GM21737 (cell line): ENCODE measurements at regions not wholly inside any gene's neighbourhood (a gene's known extent, or its start where the extent isn't known, plus 50 kb on each side); places are given as distances from the start of the nearest gene placed in this dataset.
"Not testable (repeated sequence)": the region's sequence is repeated elsewhere in the genome, so short reads cannot be mapped to it uniquely, and the experiment has no call there.

Source experiments
- ATAC-seq: cut with Tn5 transposase; IDR thresholded peaks from one replicate; pipeline ENCODE4 v1.9.1; 2021; ENCODE audit warnings: mild to moderate bottlenecking, moderate library complexity; ENCODE audit not compliant: unreplicated experiment

DNA sequence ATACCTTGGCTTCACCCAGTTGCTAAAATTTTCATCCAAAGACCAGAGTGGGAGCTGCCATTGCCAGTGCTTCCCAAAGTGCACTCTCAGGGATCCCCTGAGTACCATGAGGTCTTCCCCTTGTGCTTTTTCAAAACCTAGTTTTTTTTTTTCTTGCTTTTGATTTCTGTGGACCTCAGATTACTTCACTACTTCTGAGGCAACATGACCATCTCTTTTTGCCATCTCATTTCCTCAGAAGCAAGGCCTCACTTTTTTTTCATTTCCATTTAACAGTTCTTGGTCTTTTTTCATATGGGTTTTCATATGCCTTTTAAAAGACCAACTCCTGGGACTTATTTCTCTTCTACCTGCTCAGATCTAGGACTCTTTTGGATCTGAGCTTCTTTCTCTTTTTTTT, 64.1 kb upstream of the MMS22L start:
- ATAC-seq = no peak

DNA sequence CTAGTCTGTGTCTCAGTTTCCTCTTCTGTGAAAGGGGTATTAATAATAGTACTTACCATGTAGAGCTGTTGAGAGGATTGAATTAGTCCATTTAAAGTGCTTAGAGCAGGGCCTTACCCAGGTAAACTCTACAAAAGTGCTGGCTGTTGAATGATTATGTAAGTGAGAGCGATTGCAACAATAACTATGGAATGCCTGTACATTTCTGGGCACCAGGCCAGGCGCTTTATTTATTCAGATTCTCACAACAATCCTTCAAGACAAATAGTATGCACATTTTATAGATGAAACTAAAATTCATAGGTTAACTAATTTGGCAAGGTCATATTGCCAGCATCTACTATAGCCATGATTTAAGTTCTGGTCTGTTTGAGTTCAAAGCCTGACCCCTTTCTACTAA, 78.3 kb upstream of the MMS22L start:
- no peak for ATAC-seq

- ATAC-seq = no peak
Measured at GRCh38 chr6:97364327-97364726, 81.3 kb upstream of the MMS22L start.

DNA sequence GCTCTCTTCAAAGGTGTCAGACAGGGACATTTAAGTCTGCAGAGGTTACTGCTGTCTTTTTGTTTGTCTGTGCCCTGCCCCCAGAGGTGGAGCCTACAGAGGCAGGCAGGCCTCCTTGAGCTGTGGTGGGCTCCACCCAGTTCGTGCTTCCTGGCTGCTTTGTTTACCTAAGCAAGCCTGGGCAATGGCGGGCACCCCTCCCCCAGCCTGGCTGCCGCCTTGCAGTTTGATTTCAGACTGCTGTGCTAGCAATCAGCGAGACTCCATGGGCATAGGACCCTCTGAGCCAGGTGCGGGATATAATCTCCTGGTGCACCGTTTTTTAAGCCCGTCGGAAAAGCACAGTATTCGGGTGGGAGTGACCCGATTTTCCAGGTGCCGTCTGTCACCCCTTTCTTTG, 99.1 kb upstream of the MMS22L start:
- ATAC-seq = not testable (repeated sequence)

DNA sequence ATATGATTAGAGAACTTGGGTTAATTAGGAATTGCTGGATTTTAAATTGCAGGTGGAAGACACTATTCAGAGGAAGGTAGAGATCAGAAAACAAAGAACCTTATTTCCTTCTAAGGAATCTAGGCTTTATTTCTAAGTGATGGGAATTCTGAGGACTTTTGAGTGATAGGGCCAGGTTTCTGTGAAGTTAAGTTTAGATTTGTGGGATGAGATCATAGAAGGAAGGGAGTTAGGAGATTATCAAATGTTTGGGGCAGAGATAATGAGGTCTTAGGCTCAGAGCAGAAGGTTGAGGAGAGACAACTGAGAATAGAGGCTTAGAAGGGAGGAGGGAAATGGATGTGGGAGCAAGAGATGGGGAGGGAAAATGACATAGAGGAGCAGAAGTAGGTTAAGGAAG, 109.7 kb upstream of the MMS22L start:
- ATAC-seq = no peak

- ATAC-seq = no peak
Measured at GRCh38 chr6:97394160-97394748, 111.2 kb upstream of the MMS22L start.

GRCh38 chr6:97396880-97397279, 113.9 kb upstream of the MMS22L start:
- ATAC-seq = no peak

DNA sequence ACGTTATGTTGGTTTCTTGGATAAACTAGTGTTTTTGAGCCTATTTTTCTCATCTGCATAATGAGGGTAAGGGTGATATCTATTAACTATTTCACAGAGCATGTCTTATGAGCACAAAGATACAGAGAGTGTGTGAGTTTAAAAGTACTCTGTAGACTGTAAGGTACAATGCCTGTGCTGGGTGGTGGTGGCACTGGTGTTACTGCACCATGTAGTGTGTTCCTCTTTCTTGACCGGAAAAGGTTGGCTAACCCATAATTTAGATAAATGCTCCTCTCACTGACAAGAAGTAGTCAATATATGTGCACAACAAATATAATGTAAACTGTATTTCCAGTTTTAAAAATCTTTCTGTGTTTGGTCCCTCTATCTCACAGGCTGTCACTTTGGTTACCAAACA, 116.2 kb upstream of the MMS22L start:
- no peak for ATAC-seq

- no peak for ATAC-seq
Measured at GRCh38 chr6:97401533-97401932, 118.5 kb upstream of the MMS22L start.

DNA sequence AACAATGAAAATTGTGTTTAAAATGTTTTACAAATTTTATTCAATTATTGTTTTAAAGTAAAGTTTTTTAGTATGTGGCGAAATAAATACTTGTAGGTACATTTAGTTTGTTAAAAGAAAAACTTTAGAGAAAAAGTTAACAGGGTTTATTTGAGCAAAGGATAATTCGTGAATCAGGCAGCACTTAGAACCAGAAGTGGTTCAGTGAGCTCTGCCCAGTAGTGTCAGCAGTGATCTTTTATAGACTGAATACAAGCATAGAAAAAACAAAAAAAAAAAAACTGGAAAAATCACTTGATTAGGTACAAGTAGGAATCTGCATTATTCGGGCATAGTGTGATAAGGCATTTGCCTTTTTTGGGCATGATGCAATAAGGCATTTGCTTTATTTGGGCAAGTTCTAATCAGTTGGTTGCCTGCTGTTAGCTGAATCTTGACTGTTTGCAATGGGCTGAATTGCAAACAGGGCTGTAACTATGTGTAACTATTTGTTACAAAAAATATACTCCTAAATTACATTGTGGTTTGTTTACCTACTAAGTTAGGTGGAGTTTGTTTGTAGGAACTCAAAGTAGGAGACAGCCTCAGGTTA, 122.9 kb upstream of the MMS22L start:
- no peak for ATAC-seq

GRCh38 chr6:97406633-97407032, 123.6 kb upstream of the MMS22L start:
- no peak for ATAC-seq

DNA sequence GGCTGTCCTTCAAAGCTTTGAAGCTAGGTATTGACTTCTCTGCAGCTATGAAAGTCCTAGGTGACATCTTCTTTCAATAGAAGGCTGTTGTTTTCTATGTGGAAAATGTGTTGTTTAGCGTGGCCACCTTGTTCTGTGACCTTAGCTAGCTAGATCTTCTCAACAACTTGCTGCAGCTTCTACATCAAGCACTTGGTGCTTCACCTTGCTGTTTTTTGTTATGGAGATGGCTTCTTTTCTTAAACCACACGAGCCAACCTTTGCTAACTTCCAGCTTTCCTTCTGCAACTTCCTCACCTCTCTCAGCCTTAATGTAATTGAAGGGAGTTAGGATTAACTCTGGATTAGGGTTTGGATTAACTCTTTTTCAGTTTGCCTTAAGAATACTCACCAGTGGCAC, 128.6 kb upstream of the MMS22L start:
- ATAC-seq = no peak

GRCh38 chr6:97412511-97412910, 129.5 kb upstream of the MMS22L start:
- ATAC-seq = no peak

GRCh38 chr6:97422171-97422570, 139.2 kb upstream of the MMS22L start:
- ATAC-seq = no peak

GRCh38 chr6:97423190-97423589, 140.2 kb upstream of the MMS22L start:
- ATAC-seq = peak; percentile 65

DNA sequence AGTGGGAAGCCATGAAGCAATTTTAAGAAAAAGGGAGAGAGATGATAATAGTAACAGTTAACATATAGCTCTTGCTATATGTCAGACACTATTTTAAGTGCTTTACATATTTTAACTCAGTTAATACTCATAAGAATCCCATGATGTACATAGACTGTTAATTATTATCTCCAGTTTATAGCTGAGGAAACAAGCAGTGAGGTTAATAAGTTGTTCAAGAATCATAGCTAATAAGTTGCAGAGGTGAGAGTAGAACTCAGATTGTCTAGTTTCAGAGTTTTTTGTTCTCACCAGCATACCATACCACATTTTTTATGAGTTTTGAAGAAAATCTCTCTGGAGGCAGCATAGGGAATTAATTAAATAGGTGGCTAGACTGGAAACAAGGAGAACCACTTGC, 144.6 kb upstream of the MMS22L start:
- peak; percentile 79 for ATAC-seq

- ATAC-seq = no peak
Measured at GRCh38 chr6:97437087-97437486, 154.1 kb upstream of the MMS22L start.

GRCh38 chr6:97438011-97438671, 155.1 kb upstream of the MMS22L start:
- ATAC-seq = peak; percentile 63

DNA sequence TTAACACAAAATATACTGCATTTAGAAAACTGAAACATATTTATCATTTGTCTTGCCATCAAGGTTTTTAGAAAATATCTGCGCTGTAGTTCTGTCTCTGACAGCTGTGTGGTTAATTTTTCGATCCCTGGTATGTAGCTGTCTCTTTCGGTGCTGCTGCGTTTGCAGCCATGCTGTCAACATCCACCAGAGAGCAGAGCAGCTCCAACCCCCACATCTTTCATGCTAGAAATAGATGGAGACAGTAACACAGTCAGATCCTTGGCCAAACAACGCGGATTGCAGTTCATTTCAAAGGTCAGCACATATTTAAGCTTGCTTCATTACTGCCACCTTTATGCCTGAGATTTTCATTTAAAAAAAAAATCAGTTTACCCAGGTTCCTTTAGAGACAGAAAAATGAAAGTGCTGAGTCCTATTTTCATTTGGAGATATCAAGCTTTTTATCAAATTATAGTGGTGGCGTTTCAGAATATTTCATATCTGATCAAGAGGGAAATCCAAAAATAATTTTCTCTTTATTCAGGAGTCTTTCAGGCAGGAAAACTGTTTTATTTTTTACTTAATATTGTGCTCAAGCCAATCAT, 157.7 kb upstream of the MMS22L start:
- ATAC-seq = no peak

- no peak for ATAC-seq
Measured at GRCh38 chr6:97443408-97444080, 160.5 kb upstream of the MMS22L start.

- ATAC-seq = no peak
Measured at GRCh38 chr6:97445407-97445806, 162.4 kb upstream of the MMS22L start.
